ENCODE measurements at regions not wholly inside any gene's neighbourhood (a gene's known extent, or its start where the extent isn't known, plus 50 kb on each side); places are given as distances from the start of the nearest gene placed in this dataset.

DNA sequence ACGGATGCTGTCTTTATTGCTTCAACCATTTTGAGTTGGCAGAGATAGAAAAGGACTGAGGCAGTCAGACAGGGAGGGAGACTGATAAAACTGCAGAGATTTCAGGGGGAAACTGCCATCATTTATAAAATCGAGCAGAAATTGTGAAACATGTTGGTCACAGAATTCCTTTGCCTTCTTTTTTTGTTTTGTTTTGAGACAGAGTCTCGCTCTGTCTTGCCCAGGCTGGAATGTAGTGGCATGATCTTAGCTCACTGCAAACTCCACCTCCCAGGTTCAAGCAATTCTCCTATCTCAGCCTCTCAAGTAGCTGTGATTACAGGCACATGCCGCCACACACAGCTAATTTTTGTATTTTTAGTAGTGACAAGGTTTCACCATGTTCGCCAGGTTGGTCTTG, 273.7 kb upstream of the USP9Y start:
- TF ChIP-seq, protein P1, sequence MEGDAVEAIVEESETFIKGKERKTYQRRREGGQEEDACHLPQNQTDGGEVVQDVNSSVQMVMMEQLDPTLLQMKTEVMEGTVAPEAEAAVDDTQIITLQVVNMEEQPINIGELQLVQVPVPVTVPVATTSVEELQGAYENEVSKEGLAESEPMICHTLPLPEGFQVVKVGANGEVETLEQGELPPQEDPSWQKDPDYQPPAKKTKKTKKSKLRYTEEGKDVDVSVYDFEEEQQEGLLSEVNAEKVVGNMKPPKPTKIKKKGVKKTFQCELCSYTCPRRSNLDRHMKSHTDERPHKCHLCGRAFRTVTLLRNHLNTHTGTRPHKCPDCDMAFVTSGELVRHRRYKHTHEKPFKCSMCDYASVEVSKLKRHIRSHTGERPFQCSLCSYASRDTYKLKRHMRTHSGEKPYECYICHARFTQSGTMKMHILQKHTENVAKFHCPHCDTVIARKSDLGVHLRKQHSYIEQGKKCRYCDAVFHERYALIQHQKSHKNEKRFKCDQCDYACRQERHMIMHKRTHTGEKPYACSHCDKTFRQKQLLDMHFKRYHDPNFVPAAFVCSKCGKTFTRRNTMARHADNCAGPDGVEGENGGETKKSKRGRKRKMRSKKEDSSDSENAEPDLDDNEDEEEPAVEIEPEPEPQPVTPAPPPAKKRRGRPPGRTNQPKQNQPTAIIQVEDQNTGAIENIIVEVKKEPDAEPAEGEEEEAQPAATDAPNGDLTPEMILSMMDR (IDR thresholded peaks at IDR 0.05): no peak
- no peak for TF ChIP-seq POLR2A (IDR thresholded peaks at IDR 0.05)

Measured in stomach (tissue), 4 donors.